ENCODE measurements at regions not wholly inside any gene's neighbourhood (a gene's known extent, or its start where the extent isn't known, plus 50 kb on each side); places are given as distances from the start of the nearest gene placed in this dataset.
"Not testable (repeated sequence)": the region's sequence is repeated elsewhere in the genome, so short reads cannot be mapped to it uniquely, and the experiment has no call there.

GRCh38 chr6:106783640-106784566 lies 154.5 kb downstream of the QRSL1 start:
- H3K9me3 ChIP-seq (ENCODE audit: low read length): no peaks in the 10 kb centered on the region
- H3K27me3 ChIP-seq (ENCODE audit: insufficient read depth, low read depth, low read length): no peaks in the 10 kb centered on the region
- H2AFZ ChIP-seq (ENCODE audit: low read depth, low read length): no peak overlapping the region
- H4K20me1 ChIP-seq (ENCODE audit: insufficient read depth): no peaks in the 10 kb centered on the region
- no peaks in the 10 kb centered on the region for H3K36me3 ChIP-seq (ENCODE audit: insufficient read depth, low read length)
- no peak overlapping the region for H3K4me2 ChIP-seq (ENCODE audit: low read length)
- no peaks in the 10 kb centered on the region for H3F3A ChIP-seq (ENCODE audit: insufficient read depth, low read length, poor library complexity, severe bottlenecking)
- no peaks in the 10 kb centered on the region for H3K79me2 ChIP-seq (replicated peaks; ENCODE audit: insufficient read depth, low read length)
- no peak overlapping the region for H3K27ac ChIP-seq (ENCODE audit: low read length)
- no peaks in the 10 kb centered on the region for H3K9me2 ChIP-seq (ENCODE audit: insufficient read depth, low read length)
- TF ChIP-seq EZH2 (IDR thresholded peaks at IDR 0.05; ENCODE audit: borderline replicate concordance, insufficient read depth, low read length, poor library complexity, severe bottlenecking) (no peak), EP300 (conservative IDR thresholded peaks at IDR 0.05; ENCODE audit: poor library complexity, severe bottlenecking) (no peak), POLR2AphosphoS5 (IDR thresholded peaks at IDR 0.05) (no peak), SMC3 (conservative IDR thresholded peaks at IDR 0.05; ENCODE audit: poor library complexity) (no peak), REST (IDR thresholded peaks at IDR 0.05; ENCODE audit: borderline replicate concordance) (no peak)
- no peak overlapping the region for H3K9ac ChIP-seq (ENCODE audit: low read length)
- no peak overlapping the region for H3K4me3 ChIP-seq (ENCODE audit: low read length)

DNA sequence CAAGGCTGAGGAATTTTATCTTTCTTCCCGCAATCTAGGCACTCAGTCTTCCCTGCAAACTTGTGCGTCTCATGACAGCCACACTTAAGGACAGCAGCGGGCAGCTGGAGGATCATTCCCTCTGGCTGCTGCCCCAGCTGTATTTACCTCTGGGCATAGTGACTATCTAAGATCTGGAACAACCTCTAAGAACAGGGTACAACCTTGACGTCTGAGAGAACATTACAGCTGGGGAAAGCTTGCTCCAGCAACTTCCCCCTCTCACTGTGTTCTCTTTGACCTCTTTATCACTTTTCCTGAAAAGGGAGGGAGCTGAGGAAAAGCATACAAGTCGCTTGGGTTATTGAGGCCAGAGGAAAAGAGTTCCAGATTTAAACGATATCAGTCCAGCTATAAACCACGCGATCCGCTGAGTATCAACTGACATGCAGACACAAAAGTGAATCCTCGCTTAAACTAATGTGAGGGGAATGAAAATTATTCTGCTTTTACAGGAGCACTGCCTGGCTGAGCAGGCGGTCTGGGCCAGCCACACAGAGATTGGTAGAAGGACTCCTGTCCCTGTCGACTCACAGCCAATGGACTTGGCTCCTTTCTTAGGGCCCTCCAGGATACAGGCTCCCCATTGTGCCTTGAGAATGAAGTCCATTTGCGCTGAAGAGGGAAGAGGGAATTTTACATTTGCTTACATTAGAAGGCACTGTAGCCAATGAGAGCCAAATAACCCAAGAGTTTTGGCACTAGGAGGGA lies 153.3 kb downstream of the QRSL1 start:
- no peaks in the 10 kb centered on the region for H3K27me3 ChIP-seq (ENCODE audit: insufficient read depth, low read depth, low read length)
- H3K9me3 ChIP-seq (ENCODE audit: low read length): no peaks in the 10 kb centered on the region
- no peak overlapping the region for H3K9ac ChIP-seq (ENCODE audit: low read length)
- no peaks in the 10 kb centered on the region for H3K36me3 ChIP-seq (ENCODE audit: insufficient read depth, low read length)
- no peak overlapping the region for H2AFZ ChIP-seq (ENCODE audit: low read depth, low read length)
- no peaks in the 10 kb centered on the region for H4K20me1 ChIP-seq (ENCODE audit: insufficient read depth)
- H3K79me2 ChIP-seq (replicated peaks; ENCODE audit: insufficient read depth, low read length): no peaks in the 10 kb centered on the region
- TF ChIP-seq EZH2 (IDR thresholded peaks at IDR 0.05; ENCODE audit: borderline replicate concordance, insufficient read depth, low read length, poor library complexity, severe bottlenecking) (no peak), SMC3 (conservative IDR thresholded peaks at IDR 0.05; ENCODE audit: poor library complexity) (no peak), MXI1 (conservative IDR thresholded peaks at IDR 0.05; ENCODE audit: poor library complexity, severe bottlenecking) (no peak), POLR2AphosphoS5 (IDR thresholded peaks at IDR 0.05) (no peak), EP300 (conservative IDR thresholded peaks at IDR 0.05; ENCODE audit: poor library complexity, severe bottlenecking) (no peak), REST (IDR thresholded peaks at IDR 0.05; ENCODE audit: borderline replicate concordance) (no peak), RAD21 (conservative IDR thresholded peaks at IDR 0.05) (no peak), TAF1 (IDR thresholded peaks at IDR 0.05; ENCODE audit: low read depth) (no peak)
- TF ChIP-seq, protein P1, sequence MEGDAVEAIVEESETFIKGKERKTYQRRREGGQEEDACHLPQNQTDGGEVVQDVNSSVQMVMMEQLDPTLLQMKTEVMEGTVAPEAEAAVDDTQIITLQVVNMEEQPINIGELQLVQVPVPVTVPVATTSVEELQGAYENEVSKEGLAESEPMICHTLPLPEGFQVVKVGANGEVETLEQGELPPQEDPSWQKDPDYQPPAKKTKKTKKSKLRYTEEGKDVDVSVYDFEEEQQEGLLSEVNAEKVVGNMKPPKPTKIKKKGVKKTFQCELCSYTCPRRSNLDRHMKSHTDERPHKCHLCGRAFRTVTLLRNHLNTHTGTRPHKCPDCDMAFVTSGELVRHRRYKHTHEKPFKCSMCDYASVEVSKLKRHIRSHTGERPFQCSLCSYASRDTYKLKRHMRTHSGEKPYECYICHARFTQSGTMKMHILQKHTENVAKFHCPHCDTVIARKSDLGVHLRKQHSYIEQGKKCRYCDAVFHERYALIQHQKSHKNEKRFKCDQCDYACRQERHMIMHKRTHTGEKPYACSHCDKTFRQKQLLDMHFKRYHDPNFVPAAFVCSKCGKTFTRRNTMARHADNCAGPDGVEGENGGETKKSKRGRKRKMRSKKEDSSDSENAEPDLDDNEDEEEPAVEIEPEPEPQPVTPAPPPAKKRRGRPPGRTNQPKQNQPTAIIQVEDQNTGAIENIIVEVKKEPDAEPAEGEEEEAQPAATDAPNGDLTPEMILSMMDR (IDR thresholded peaks at IDR 0.05; ENCODE audit: poor library complexity, severe bottlenecking): no peak
- no peaks in the 10 kb centered on the region for H3F3A ChIP-seq (ENCODE audit: insufficient read depth, low read length, poor library complexity, severe bottlenecking)
- H3K27ac ChIP-seq (ENCODE audit: low read length): no peak overlapping the region
- no peak overlapping the region for H3K4me2 ChIP-seq (ENCODE audit: low read length)
- no peak overlapping the region for H3K4me3 ChIP-seq (ENCODE audit: low read length)
- no peaks in the 10 kb centered on the region for H3K9me2 ChIP-seq (ENCODE audit: insufficient read depth, low read length)

DNA sequence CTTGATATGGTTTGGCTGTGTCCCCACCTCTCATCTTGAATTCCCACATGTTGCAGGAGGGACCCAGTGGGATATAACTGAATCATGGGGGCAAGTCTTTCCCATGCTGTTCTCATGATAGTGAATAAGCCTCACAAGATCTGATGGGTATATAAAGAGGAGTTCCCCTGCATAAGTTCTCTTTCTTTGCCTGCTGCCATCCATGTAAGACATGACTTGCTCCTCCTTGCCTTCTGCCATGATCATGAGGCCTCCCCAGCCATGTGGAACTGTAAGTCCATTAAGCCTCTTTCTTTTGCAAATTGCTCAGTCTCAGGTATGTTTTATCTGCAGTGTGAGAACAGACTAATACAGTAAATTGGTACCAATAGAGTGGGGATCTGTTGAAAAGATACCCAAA lies 150.2 kb downstream of the QRSL1 start:
- H2AFZ ChIP-seq (ENCODE audit: low read depth, low read length); H3K9ac ChIP-seq (ENCODE audit: low read length); H3F3A ChIP-seq (ENCODE audit: insufficient read depth, low read length, poor library complexity, severe bottlenecking); H3K27me3 ChIP-seq (ENCODE audit: insufficient read depth, low read depth, low read length); H3K4me2 ChIP-seq (ENCODE audit: low read length); H3K9me3 ChIP-seq (ENCODE audit: low read length); H3K79me2 ChIP-seq (replicated peaks; ENCODE audit: insufficient read depth, low read length); H3K27ac ChIP-seq (ENCODE audit: low read length); H3K36me3 ChIP-seq (ENCODE audit: insufficient read depth, low read length); H3K4me3 ChIP-seq (ENCODE audit: low read length); H4K20me1 ChIP-seq (ENCODE audit: insufficient read depth); H3K9me2 ChIP-seq (ENCODE audit: insufficient read depth, low read length): not testable (repeated sequence)

Data from neural cell (in vitro differentiated cells).